Lower lobe of right lung (tissue), 2 donors: ENCODE measurements at regions not wholly inside any gene's neighbourhood (a gene's known extent, or its start where the extent isn't known, plus 50 kb on each side); places are given as distances from the start of the nearest gene placed in this dataset.

Source experiments
- ATAC-seq, 2 donors: fragments of 200-7000 bp; cut with Tn5 transposase; one replicate each; pipeline ENCODE4 v1.9.1; 2020 to 2022; ENCODE audit warnings: mild to moderate bottlenecking in 2 of 2, moderate library complexity in 2 of 2
- DNase-seq: peaks from one replicate; pipeline ENCODE4 v3.0.0-alpha.2; 2020
- H3K27ac ChIP-seq: fragments of 200-600 bp; one replicate; pipeline ENCODE4 v1.8.0; 2022
- H3K27me3 ChIP-seq: fragments of 200-600 bp; one replicate; pipeline ENCODE4 v1.8.0; 2022; ENCODE audit warnings: low read depth
- H3K36me3 ChIP-seq: fragments of 200-600 bp; one replicate; pipeline ENCODE4 v1.8.0; 2022; ENCODE audit warnings: mild to moderate bottlenecking
- H3K4me1 ChIP-seq: fragments of 200-600 bp; one replicate; pipeline ENCODE4 v1.8.0; 2022
- H3K4me3 ChIP-seq: fragments of 200-600 bp; one replicate; pipeline ENCODE4 v1.8.0; 2022; ENCODE audit warnings: mild to moderate bottlenecking
- H3K9me3 ChIP-seq: fragments of 200-600 bp; one replicate; pipeline ENCODE4 v1.8.0; 2022
- CTCF ChIP-seq: fragments of 200-600 bp; IDR thresholded peaks from one replicate; pipeline ENCODE4 v1.8.0; 2022; ENCODE audit warnings: antibody characterized with exemption, mild to moderate bottlenecking
- intact Hi-C: fragments of 100-400 bp; cut with DNase I; formaldehyde crosslinking; loops from one replicate; pipeline ENCODE4 v1.11.0; 2022
- donor health status: DM: no; HTN: yes; CAD: no; lungs with severe emphysema.

- H3K27me3 ChIP-seq, result no peaks in the 10 kb centered on the region
- no peaks in the 10 kb centered on the region for H3K9me3 ChIP-seq
- ATAC-seq (no peak), DNase-seq (no peak)
- H3K36me3 ChIP-seq, result no peaks in the 10 kb centered on the region
- H3K27ac ChIP-seq, result no peak overlapping the region
- intact Hi-C loops, result no loop called here
- H3K4me3 ChIP-seq, result no peak overlapping the region
- H3K4me1 ChIP-seq, result no peaks in the 10 kb centered on the region
- TF ChIP-seq CTCF, result no peak
Observed at GRCh38 chr4:60930866-60931265, 269.3 kb upstream of the ADGRL3 start.

DNA sequence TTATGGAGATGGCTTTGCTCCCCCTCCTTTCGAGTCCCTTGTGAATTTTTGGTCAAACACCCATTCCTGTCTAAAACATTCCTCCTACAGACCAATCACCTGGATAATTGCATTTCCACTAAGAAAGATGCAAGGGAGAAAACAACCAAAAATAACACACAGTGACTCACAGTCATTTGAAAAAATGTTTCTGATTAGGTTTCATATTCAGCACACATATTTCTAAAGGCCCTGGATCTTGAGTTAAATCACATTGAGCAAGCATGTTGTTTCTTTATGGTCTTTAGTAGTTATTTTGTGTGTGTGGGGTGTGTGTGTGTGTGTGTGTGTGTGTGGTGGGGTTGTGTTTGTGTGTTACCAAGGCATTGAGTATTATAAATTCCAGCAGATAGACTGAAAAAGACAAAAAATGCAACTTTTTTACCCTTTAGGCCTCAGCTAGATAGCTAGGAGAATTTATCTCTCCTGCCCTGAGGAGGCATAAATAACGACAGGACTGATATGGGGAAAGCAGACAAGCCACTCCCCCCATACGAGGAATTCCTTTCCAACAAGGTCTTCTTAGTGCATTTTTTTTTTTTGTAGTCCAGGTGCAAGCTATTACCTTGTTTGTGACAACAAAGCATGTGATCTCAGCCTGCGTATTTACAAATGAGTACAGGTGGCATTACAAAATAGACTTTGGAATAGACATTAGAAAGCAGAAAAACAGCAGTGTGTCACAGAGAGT is 265.4 kb upstream of the ADGRL3 start:
- Histone ChIP-seq H3K9me3 (no peaks in the 10 kb centered on the region), H3K27ac (no peak overlapping the region), H3K27me3 (no peaks in the 10 kb centered on the region), H3K4me1 (no peaks in the 10 kb centered on the region), H3K4me3 (no peak overlapping the region), H3K36me3 (no peaks in the 10 kb centered on the region)
- DNase-seq (no peak), ATAC-seq (no peak)
- TF ChIP-seq CTCF, result no peak
- intact Hi-C loops, result no loop called here

GRCh38 chr4:60938181-60938580 is 261.9 kb upstream of the ADGRL3 start:
- Histone ChIP-seq H3K36me3 (no peaks in the 10 kb centered on the region), H3K9me3 (no peaks in the 10 kb centered on the region), H3K27ac (no peak overlapping the region), H3K4me3 (no peak overlapping the region), H3K27me3 (no peaks in the 10 kb centered on the region), H3K4me1 (no peaks in the 10 kb centered on the region)
- DNase-seq, result no peak
- no peak for TF ChIP-seq CTCF
- no peak for ATAC-seq
- intact Hi-C loops, result no loop called here

GRCh38 chr4:60938621-60939020 is 261.5 kb upstream of the ADGRL3 start:
- DNase-seq, result no peak
- Histone ChIP-seq H3K27me3 (no peaks in the 10 kb centered on the region), H3K4me1 (no peaks in the 10 kb centered on the region), H3K9me3 (no peaks in the 10 kb centered on the region), H3K36me3 (no peaks in the 10 kb centered on the region), H3K27ac (no peak overlapping the region), H3K4me3 (no peak overlapping the region)
- TF ChIP-seq CTCF, result no peak
- ATAC-seq, result no peak
- intact Hi-C loops, result no loop called here

GRCh38 chr4:60944060-60944459 is 256.1 kb upstream of the ADGRL3 start:
- no peak overlapping the region for H3K4me3 ChIP-seq
- H3K27me3 ChIP-seq, result no peaks in the 10 kb centered on the region
- no peak for TF ChIP-seq CTCF
- DNase-seq, result no peak
- no peaks in the 10 kb centered on the region for H3K9me3 ChIP-seq
- H3K27ac ChIP-seq, result no peak overlapping the region
- intact Hi-C loops, result no loop called here
- no peaks in the 10 kb centered on the region for H3K36me3 ChIP-seq
- no peaks in the 10 kb centered on the region for H3K4me1 ChIP-seq
- ATAC-seq, result no peak
